ENCODE measurements at regions not wholly inside any gene's neighbourhood (a gene's known extent, or its start where the extent isn't known, plus 50 kb on each side); places are given as distances from the start of the nearest gene placed in this dataset.
"Not testable (repeated sequence)": the region's sequence is repeated elsewhere in the genome, so short reads cannot be mapped to it uniquely, and the experiment has no call there.

DNA sequence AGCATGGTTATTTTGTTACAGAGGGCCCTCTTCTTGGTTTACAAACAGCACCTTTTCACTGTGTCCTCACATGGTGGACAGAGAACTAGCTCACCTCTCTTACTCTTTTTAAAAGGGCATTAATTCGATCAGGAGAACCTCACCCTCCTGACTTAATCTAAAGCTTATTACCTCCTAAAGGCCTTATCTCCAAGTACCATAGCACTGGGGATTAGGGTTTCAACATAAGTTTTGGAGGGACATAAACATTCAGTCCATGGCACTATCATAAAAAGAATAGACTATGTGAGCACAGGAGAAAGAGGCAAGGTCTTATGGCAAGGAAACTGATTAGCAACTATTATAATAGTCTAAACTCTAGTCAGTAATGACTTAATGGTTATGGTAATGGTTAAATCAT is 736.2 kb upstream of the ADGRB3 start:
- DNase-seq (ENCODE audit: low spot score) = no peak

DNA sequence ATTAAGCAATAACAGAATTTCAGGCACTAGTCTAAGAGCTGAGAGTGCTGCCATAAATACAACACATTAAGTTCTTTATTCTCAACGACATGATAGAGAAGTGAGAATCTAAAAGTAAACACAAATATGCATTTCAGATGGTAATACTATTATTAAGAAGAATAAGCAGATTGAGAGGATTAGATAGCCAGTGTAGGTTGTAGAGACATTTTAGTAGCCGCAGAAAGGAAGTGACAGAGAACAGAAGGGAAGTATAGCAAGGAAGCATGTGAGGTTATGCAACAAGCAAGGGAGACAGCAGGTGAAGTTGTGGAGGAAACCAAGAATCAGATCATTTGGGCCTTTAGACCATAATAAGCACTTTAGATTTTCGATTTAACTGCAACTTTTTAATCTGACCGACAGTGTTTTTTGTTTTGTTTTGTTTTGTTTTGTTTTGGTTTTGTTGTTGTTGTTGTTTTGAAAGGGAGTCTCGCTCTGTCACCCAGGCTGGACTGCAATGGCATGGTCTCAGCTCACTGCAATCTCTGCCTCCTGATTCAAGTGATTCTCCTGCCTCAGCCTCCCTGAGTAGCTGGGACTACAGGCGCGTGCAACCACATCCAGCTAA is 737.0 kb upstream of the ADGRB3 start:
- DNase-seq (ENCODE audit: low spot score) = no peak

DNA sequence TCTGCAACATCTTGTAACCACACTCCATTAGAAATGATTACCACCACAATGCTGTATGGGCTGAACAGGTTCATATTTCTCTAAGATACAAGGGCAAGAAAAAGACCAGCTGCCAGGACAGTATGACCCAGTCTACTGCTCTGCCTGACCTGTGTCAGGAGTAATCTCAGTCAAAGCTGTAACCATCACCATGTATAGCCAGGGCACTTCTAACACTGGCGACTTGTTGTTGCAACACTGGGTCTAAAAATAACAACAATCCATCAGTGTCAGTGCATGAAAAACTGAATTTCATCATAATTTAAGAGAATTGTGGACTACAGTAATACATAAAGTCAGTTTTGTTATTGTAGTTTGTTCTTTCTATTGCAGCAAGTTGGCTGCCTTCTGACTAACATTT is 738.6 kb upstream of the ADGRB3 start:
- no peak for DNase-seq (ENCODE audit: low spot score)

DNA sequence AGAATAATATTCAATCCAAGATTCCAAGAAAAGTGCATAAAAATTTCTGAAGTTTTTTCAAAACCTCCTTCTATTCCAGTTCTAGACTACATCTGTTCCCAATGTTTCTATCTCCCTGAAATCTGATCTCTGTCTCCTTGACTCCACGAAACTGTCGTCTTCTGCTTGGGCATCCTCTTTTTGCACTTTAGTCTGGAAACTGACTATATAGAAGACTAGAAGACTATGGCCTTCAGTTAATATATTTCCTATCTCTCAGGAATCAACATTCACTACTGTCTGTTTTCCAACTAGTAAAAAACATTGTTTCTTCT is 745.4 kb upstream of the ADGRB3 start:
- no peak for DNase-seq (ENCODE audit: low spot score)

DNA sequence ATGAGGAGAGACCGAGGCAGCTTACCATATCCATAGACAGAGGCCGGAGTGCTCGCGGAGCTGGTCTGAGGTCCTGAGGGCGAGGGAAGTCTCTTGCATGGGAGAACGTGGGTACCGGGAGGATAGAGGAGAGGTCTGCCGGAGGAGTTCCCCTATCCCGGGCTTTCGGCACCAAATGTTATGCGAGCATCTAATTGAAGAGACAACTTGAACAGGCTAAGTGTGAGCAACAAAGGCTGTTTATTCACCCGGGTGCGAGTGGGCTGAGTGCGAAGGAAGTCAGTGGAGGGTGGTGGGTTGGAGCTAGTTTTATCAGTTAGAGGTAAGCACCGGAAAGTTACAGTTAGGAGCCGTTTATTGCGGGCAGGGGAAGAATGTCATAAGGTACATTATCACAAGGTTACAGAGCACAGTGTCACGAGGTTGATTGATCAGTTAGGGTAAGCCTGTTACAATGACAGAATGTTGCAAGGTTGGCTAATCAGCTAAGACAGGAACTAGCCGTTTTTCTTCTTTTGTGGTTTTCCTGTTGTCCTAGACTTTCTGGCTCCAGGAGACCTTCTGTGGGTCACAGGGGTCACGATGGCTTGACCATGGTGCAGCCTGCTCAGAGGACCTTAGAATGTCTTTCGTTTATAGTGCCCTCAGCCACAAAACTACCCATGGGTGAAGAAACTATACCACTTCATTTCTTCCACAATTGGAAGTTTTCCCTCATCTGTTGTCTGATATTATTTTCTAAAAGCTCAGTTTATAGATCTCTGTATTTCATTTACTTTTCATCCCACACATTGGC is 746.0 kb upstream of the ADGRB3 start:
- no peak for DNase-seq (ENCODE audit: low spot score)

DNA sequence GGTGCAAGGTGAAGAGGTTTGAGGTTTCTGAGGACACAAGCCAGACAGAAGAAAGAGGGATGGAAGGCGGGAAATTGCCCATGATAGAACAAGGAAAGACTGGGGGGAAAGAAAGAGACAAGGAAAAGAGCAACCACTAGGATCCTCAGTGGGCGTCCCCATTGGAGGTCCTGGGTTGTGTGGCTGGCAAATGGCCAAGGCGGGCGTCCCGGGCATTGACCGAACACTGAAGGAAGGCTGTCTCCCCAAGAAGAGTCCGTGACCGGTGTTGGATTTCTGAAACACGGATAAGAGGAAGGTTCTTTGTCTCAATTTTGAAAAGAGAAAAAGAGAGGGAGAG is 746.6 kb upstream of the ADGRB3 start:
- no peak for DNase-seq (ENCODE audit: low spot score)

DNA sequence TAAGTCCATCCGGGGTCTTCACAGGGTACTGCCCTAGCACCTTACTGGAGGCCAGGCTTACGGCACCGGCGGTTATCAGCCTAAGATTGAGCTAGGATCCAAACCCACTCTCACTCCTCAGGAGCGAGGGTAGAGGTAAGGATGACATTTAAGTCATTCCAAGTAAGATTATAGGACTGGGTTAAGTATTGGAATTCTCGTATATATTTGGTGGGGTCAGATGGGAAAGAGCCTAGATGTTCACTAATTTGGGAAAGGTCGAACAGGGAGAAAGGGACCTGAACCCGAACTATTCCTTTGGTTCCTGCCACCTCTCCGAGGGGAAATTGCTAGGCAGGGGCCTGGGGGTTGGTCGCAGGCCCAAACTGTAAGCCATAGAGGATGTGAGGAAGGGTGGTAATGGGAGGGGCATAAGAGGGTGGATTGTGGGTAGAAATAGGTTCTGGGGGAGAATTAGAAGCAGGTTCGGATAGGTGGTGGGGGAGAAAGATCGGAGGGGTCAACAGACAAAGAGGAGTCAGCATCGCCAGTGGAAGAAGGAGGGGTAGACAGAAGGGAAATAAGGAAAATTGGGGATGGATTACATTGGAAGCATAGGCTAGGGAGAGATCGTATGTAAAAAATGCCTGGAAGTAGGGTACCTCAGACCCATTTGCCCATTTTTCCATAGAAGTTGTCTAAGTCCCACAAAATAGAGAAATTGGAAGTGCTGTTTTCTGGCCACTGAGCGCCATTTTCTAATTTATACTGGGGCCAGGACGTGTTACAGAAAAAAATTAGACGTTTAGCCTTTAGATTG is 747.1 kb upstream of the ADGRB3 start:
- DNase-seq (ENCODE audit: low spot score) = no peak

DNA sequence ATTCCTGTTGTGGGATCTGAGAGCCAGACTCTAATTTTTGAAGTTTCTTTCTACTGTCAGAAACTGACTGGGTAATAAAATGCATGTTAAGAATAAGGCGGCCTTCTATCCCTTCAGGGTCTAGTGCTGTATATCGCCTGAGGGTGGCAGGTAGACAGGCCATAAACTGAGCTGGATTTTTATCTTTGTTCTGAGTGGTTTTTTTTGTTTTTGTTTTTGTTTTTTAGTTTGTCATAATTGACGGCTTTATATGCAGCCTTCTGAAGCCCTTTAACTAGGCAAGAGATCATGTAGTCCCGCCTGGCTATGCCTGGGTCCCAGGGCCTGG is 747.7 kb upstream of the ADGRB3 start:
- DNase-seq (ENCODE audit: low spot score) = no peak

DNA sequence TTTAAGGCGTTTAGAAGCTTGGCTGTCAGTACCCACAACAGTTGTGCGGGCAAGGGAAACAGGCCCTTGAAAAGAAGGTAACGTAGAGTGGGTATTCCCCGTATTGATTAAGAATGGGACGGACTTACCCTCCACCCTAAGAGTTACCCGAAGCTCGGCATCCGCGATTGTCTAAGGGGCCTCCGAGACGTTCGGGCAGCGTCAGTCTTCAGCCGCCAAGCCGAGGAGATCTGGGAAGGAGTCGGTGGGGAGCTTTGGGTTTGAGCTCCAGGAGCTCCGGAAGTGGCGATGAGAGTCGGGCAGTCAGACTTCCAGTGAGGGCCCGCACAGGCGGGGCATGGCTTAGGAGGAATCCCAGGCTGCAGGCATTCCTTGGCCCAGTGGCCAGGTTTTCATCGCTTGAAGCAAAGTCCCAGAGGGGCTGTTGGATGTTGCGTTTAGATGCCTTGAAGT is 748.2 kb upstream of the ADGRB3 start:
- no peak for DNase-seq (ENCODE audit: low spot score)

DNA sequence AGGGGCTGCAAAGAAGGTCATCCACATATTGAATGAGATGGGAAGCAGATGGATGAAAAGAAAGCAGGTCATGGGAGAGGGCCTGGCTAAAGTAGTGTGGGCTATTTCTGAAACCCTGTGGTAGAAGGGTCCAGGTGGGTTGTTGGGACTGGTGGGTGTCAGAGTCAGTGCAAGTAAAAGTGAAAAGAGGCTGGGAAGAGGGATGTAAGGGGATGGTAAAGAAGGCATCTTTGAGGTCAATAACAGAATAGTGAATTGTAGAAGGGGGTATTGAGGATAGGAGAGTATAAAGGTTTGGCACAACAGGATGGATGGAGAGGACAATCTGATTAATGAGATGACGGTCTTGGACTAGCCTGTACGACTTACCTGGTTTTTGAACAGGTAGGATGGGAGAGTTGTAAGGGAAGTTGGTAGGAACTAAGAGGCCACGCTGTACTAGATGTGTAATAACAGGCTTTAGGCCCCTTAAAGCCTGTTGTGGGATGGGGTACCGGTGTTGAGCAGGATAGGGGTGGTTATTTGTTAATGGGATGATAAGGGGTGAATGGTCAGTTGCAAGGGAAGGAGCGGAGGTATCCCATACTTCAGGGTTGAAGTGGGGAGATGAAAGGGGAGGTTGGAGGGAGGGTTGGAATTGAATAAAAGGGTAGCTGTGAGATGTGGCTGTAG is 748.9 kb upstream of the ADGRB3 start:
- DNase-seq (ENCODE audit: low spot score) = no peak

DNA sequence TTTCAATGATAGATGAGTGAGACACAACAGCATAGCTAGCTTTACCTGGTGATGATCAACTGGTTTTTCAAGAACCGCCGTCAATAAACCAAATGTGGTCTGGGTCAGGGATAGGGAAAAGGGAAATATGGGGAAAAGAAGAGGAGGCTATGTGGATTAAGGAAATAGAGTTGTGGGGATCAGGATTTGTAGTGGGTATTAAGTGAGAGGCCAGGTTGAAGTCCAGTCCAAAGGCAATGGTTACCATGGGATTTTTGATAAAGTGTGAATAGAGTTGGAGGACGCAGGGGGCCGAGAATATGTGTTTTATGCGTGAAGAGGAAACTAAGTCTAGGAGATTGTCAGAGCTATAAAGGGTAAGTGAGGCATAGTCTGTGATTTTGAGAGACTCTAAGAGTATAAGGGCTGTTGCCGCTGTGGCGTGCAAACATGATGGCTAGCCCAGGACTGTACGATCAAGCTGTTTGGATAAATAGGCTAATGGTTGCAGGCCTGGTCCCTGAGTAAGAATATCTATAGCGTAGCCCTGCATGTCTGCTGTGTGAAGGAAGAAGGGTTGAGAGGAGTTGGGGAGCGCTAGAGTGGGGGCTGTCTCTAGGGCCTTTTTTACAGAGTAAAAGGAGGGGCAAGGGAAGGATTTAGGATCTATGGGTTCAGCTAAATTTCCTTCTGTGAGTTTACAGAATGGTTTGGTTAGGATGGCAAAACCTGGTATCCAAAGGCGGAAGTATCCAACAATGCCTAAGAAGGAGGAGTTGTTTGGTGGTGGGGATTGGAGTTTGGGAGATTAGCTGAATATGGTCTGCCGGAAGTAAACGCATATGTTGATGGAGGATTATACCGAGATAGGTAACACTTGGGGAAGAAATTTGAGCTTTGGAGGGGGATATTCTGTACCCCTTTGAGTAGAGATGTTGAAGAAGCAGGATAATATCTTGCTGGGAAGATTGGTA is 749.7 kb upstream of the ADGRB3 start:
- no peak for DNase-seq (ENCODE audit: low spot score)

DNA sequence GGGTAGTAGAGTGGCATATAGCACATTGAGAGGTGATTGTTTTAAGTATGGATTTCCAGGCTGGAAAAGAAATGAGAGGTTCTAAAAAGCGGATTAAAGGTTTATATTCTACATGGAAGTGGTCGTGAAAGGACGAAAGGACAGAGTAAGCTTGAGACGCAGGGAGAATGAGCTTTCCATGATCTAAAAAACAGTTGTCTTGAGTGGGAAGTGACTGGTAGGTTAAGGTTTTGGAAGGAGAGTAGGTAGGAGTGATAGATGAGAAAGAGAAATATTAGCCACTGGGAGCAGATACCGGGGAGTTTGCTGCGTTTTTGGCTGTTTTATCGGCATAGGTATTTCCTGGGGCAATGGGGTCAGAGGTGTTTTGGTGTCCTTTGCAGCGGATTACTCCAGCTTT is 750.6 kb upstream of the ADGRB3 start:
- no peak for DNase-seq (ENCODE audit: low spot score)

DNA sequence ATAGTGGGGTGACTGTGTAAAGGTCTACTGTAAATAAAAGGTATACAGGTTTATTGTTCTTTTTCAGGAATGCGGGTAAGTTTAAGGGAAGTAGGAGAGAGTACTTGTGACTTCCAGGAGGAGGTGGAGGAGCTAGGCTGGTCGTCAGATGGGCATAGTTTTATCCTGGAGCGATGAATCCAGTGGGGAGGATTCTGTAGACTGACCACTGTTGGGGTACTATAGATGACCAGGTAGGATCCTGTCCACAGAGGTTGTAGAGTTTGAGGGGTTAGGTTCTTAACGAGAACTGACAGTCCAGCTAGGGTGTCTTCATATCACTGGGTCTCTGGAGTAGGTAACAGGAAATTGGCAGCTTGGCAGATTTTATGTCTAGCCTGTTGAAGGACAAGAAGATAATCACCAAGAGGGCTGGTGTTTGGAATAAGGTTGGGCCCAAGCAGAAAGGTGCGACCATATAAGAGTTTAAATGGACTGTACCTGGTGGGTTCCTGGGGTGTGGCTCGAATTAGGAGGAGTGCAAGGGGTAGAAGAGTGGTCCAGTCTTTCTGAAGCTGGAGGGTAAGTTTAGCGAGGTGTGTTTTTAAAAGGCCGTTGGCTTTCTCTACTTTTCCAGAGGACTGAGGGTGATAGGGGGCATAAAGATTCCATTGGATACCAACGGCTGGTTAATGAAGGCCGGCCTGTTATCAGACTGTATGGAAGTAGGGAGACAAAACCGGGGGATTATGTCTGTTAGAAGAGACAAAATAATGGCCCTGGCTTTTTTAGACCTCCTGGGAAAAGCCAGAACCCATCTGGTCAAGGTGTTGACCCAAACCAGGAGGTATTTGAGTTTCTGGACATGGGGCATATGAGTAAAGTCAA is 751.3 kb upstream of the ADGRB3 start:
- no peak for DNase-seq (ENCODE audit: low spot score)

DNA sequence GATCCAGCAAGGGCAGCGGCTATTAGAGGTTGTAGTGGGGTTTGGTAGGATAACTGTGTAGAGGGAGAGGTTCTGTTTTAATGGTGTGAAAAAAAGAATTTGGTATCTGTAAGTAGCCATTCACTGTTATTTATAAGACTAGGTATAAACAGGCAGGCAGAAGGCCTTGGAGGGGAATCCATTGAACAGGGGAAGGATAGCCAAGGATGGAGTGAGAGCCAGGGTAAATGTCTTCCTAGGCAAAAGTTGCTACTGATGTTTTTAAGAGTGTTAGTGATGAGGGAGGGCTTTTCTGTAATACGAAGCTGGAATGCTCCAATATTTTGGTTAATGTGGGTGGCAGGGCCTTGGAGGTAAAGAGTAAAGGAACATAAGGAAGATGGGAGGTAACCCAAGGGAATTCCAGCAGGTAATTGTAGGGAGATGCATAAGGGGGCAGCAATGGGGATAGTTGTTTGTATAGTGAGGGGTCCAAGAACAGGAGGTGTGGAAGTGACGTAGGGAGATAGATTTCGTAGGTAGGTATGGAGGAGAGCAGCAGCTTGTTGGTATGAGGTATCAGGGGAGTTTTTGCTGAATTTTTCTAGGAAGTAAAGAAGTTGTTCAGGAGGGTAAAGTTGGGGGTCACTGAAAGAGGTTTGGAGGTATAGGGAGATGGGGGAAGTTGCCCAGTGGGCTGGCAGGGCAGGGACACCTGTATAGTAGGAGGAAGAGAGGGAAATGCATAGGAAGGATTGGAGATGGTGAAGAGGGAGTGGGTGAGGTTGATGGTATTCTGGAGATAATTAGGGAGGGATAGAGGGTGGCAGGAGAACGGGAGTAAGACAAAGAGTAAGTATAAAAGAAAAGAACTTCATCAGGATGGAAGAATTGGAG is 752.4 kb upstream of the ADGRB3 start:
- no peak for DNase-seq (ENCODE audit: low spot score)

DNA sequence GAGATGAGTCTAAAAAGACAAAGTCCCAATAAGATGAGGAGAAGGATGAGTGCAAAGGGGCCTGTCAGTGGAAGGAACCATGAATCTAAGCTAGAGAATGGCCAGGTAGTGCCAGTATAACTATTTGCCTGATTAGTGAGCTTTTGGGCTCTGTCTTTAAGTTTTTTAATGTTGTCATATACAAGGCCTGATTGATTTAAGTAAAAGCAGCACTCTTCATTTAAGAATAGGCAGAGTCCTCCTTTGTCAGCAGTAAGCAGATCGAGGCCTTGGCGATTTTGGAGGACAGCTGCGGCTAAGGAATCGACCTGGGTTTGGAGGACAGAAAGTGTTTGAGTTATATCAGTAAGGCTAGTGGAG is 753.4 kb upstream of the ADGRB3 start:
- no peak for DNase-seq (ENCODE audit: low spot score)

DNA sequence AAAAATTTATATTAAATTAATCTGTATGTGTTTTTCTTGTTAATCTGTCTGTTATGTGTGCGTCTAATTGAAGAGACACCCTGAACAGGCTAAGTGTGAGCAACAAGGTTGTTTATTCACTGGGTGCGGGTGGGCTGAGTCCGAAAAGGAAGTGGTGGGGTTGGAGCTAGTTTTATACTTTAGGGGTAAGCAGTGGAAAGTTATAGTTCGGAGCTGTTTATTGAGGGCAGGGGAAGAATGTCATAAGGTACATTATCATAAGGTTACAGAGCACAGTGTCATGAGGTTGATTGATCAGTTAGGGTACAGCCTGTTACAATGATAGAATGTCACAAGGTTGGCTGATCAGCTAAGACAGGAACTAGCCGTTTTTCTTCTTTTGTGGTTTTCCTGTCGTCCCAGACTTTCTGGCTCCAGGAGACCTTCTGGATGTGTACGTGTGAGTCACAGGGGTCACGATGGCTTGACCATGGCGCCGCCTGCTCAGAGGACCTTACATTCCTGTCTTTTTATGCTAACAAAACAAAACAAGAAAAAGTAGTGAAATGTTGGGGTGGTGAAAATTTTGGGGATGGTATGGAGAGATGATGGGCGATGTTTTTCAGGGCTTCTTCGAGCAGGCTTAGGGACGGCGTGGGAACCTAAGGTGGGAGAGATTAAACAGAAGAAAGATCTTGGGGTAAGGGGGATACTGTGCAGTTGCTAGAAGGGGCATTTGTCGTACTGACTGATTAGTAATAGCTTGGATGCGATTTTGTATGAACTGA is 754.0 kb upstream of the ADGRB3 start:
- no peak for DNase-seq (ENCODE audit: low spot score)

DNA sequence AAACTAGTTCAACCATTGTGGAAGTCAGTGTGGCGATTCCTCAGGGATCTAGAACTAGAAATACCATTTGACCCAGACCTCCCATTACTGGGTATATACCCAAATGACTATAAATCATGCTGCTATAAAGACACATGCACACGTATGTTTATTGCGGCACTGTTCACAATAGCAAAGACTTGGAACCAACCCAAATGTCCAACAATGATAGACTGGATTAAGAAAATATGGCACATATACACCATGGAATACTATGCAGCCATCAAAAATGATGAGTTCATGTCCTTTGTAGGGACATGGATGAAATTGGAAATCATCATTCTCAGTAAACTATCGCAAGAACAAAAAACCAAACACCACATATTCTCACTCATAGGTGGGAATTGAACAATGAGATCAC is 754.7 kb upstream of the ADGRB3 start:
- not testable (repeated sequence) for DNase-seq (ENCODE audit: low spot score)

DNA sequence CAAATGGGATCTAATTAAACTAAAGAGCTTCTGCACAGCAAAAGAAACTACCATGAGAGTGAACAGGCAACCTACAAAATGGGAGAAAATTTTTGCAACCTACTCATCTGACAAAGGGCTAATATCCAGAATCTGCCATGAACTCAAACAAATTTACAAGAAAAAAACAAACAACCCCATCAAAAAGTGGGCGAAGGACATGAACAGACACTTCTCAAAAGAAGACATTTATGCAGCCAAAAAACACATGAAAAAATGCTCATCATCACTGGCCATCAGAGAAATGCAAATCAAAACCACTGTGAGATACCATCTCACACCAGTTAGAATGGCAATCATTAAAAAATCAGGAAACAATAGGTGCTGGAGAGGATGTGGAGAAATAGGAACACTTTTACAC is 755.2 kb upstream of the ADGRB3 start:
- DNase-seq (ENCODE audit: low spot score) = not testable (repeated sequence)
